Stimulated activated memory B cell treated with anti-CD40 and anti-IgM and Interleukin-4, amounts not matched to agents 10 μg/mL and 1 μg/mL and 100 μg/mL, for 72 hours (primary cell): ENCODE measurements at regions not wholly inside any gene's neighbourhood (a gene's known extent, or its start where the extent isn't known, plus 50 kb on each side); places are given as distances from the start of the nearest gene placed in this dataset.
"Not testable (repeated sequence)": the region's sequence is repeated elsewhere in the genome, so short reads cannot be mapped to it uniquely, and the experiment has no call there.

ENCODE experiments used
- ATAC-seq: fragments of 150-1000 bp; cut with Tn5 transposase; 2 replicates; pipeline ENCODE4 v1.10.0; 2021
- H3K27ac Mint-ChIP-seq: one replicate; pipeline ENCODE4 v1.8.0; 2022; ENCODE audit warnings: mild to moderate bottlenecking, mixed read lengths
- H3K27me3 Mint-ChIP-seq: one replicate; pipeline ENCODE4 v1.8.0; 2022; ENCODE audit warnings: mixed read lengths
- H3K36me3 Mint-ChIP-seq: one replicate; pipeline ENCODE4 v1.8.0; 2022; ENCODE audit warnings: mixed read lengths
- H3K4me1 Mint-ChIP-seq: one replicate; pipeline ENCODE4 v1.8.0; 2022; ENCODE audit warnings: mixed read lengths
- H3K4me3 Mint-ChIP-seq: one replicate; pipeline ENCODE4 v1.8.0; 2022; ENCODE audit warnings: mild to moderate bottlenecking, moderate library complexity, mixed read lengths
- H3K9me3 Mint-ChIP-seq: one replicate; pipeline ENCODE4 v1.8.0; 2022; ENCODE audit warnings: mixed read lengths

- no peak overlapping the region for H3K4me3 Mint-ChIP-seq
- H3K27ac Mint-ChIP-seq = no peak overlapping the region
- peaks cover 13% of the 10 kb centered on the region for H3K36me3 Mint-ChIP-seq
- peaks cover 12% of the 10 kb centered on the region for H3K9me3 Mint-ChIP-seq
- H3K27me3 Mint-ChIP-seq = no peaks in the 10 kb centered on the region
- no peak for ATAC-seq
- peaks cover 32% of the 10 kb centered on the region for H3K4me1 Mint-ChIP-seq
These were observed 104.4 kb downstream of the RNASET2 start for GRCh38 chr6:166851911-166852310.

GRCh38 chr6:166851426-166851825 lies 104.9 kb downstream of the RNASET2 start:
- ATAC-seq = no peak
- H3K36me3 Mint-ChIP-seq = peaks cover 18% of the 10 kb centered on the region
- H3K4me1 Mint-ChIP-seq = peaks cover 37% of the 10 kb centered on the region
- no peaks in the 10 kb centered on the region for H3K27me3 Mint-ChIP-seq
- no peak overlapping the region for H3K27ac Mint-ChIP-seq
- H3K4me3 Mint-ChIP-seq = no peak overlapping the region
- H3K9me3 Mint-ChIP-seq = peaks cover 14% of the 10 kb centered on the region

GRCh38 chr6:166850677-166851076 lies 105.7 kb downstream of the RNASET2 start:
- ATAC-seq = no peak
- peaks cover 20% of the 10 kb centered on the region for H3K9me3 Mint-ChIP-seq
- peaks cover 26% of the 10 kb centered on the region for H3K36me3 Mint-ChIP-seq
- no peaks in the 10 kb centered on the region for H3K27me3 Mint-ChIP-seq
- H3K4me1 Mint-ChIP-seq = peaks cover 38% of the 10 kb centered on the region
- no peak overlapping the region for H3K4me3 Mint-ChIP-seq
- no peak overlapping the region for H3K27ac Mint-ChIP-seq

- Mint-ChIP-seq H3K9me3 (peaks cover 23% of the 10 kb centered on the region), H3K36me3 (peaks cover 33% of the 10 kb centered on the region), H3K4me3 (no peak overlapping the region), H3K27ac (peak overlapping the region; percentile 46), H3K4me1 (peaks cover 38% of the 10 kb centered on the region), H3K27me3 (no peaks in the 10 kb centered on the region)
- ATAC-seq = peak; percentile 93
These were observed 106.6 kb downstream of the RNASET2 start for GRCh38 chr6:166849749-166850183.

GRCh38 chr6:166848979-166849748 lies 107.2 kb downstream of the RNASET2 start:
- H3K4me1 Mint-ChIP-seq = peaks cover 38% of the 10 kb centered on the region
- ATAC-seq = no peak
- H3K4me3 Mint-ChIP-seq = no peak overlapping the region
- H3K27me3 Mint-ChIP-seq = no peaks in the 10 kb centered on the region
- H3K9me3 Mint-ChIP-seq = peaks cover 25% of the 10 kb centered on the region
- peaks cover 35% of the 10 kb centered on the region for H3K36me3 Mint-ChIP-seq
- peak overlapping the region; percentile 46 for H3K27ac Mint-ChIP-seq

GRCh38 chr6:166846446-166847142 lies 109.8 kb downstream of the RNASET2 start:
- H3K4me3 Mint-ChIP-seq, H3K27ac Mint-ChIP-seq, ATAC-seq, H3K27me3 Mint-ChIP-seq: not testable (repeated sequence)
- Mint-ChIP-seq H3K36me3 (peaks cover 48% of the 10 kb centered on the region), H3K4me1 (peaks cover 20% of the 10 kb centered on the region), H3K9me3 (peaks cover 25% of the 10 kb centered on the region)

- no peak overlapping the region for H3K27ac Mint-ChIP-seq
- H3K27me3 Mint-ChIP-seq = no peaks in the 10 kb centered on the region
- H3K4me1 Mint-ChIP-seq = peaks cover 9% of the 10 kb centered on the region
- no peak for ATAC-seq
- peaks cover 48% of the 10 kb centered on the region for H3K36me3 Mint-ChIP-seq
- peaks cover 25% of the 10 kb centered on the region for H3K9me3 Mint-ChIP-seq
- no peak overlapping the region for H3K4me3 Mint-ChIP-seq
These were observed 113.7 kb downstream of the RNASET2 start for GRCh38 chr6:166842607-166843006.

- ATAC-seq = no peak
- Mint-ChIP-seq H3K27me3 (no peaks in the 10 kb centered on the region), H3K4me3 (no peak overlapping the region), H3K4me1 (no peaks in the 10 kb centered on the region), H3K9me3 (peaks cover 17% of the 10 kb centered on the region), H3K36me3 (peaks cover 40% of the 10 kb centered on the region), H3K27ac (no peak overlapping the region)
These were observed 115.1 kb downstream of the RNASET2 start for GRCh38 chr6:166841216-166841615.

- H3K27me3 Mint-ChIP-seq = no peaks in the 10 kb centered on the region
- ATAC-seq = no peak
- peaks cover 26% of the 10 kb centered on the region for H3K36me3 Mint-ChIP-seq
- no peak overlapping the region for H3K4me3 Mint-ChIP-seq
- no peaks in the 10 kb centered on the region for H3K4me1 Mint-ChIP-seq
- peaks cover 3% of the 10 kb centered on the region for H3K9me3 Mint-ChIP-seq
- H3K27ac Mint-ChIP-seq = no peak overlapping the region
These were observed 116.8 kb downstream of the RNASET2 start for GRCh38 chr6:166839569-166839968.

GRCh38 chr6:166838987-166839386 lies 117.4 kb downstream of the RNASET2 start:
- no peak for ATAC-seq
- Mint-ChIP-seq H3K27ac (no peak overlapping the region), H3K4me3 (no peak overlapping the region), H3K27me3 (no peaks in the 10 kb centered on the region), H3K9me3 (peaks cover 6% of the 10 kb centered on the region), H3K36me3 (peaks cover 25% of the 10 kb centered on the region), H3K4me1 (no peaks in the 10 kb centered on the region)

GRCh38 chr6:166836785-166837718 lies 119.3 kb downstream of the RNASET2 start:
- Mint-ChIP-seq H3K9me3 (peaks cover 6% of the 10 kb centered on the region), H3K4me3 (no peak overlapping the region), H3K4me1 (no peaks in the 10 kb centered on the region), H3K27me3 (no peaks in the 10 kb centered on the region), H3K36me3 (peaks cover 17% of the 10 kb centered on the region), H3K27ac (no peak overlapping the region)
- ATAC-seq = no peak

GRCh38 chr6:166834049-166834448 lies 122.3 kb downstream of the RNASET2 start:
- H3K9me3 Mint-ChIP-seq = peaks cover 6% of the 10 kb centered on the region
- no peaks in the 10 kb centered on the region for H3K27me3 Mint-ChIP-seq
- no peak overlapping the region for H3K27ac Mint-ChIP-seq
- H3K36me3 Mint-ChIP-seq = peaks cover 7% of the 10 kb centered on the region
- ATAC-seq = no peak
- H3K4me1 Mint-ChIP-seq = peaks cover 11% of the 10 kb centered on the region
- H3K4me3 Mint-ChIP-seq = no peak overlapping the region

GRCh38 chr6:166830891-166831363 lies 125.4 kb downstream of the RNASET2 start:
- H3K27ac Mint-ChIP-seq = peak overlapping the region; percentile 93
- peaks cover 19% of the 10 kb centered on the region for H3K4me1 Mint-ChIP-seq
- H3K27me3 Mint-ChIP-seq = no peaks in the 10 kb centered on the region
- peak overlapping the region; percentile 48 for H3K4me3 Mint-ChIP-seq
- peaks cover 3% of the 10 kb centered on the region for H3K9me3 Mint-ChIP-seq
- peak; percentile 50 for ATAC-seq
- H3K36me3 Mint-ChIP-seq = no peaks in the 10 kb centered on the region

GRCh38 chr6:166830185-166830890 lies 126.0 kb downstream of the RNASET2 start:
- Mint-ChIP-seq H3K27ac (peak overlapping the region; percentile 93), H3K9me3 (peaks cover 3% of the 10 kb centered on the region), H3K27me3 (no peaks in the 10 kb centered on the region), H3K4me3 (peak overlapping the region; percentile 48), H3K36me3 (no peaks in the 10 kb centered on the region), H3K4me1 (peaks cover 19% of the 10 kb centered on the region)
- peak; percentile 92 for ATAC-seq
